HL-60 (cell line): ENCODE measurements at regions not wholly inside any gene's neighbourhood (a gene's known extent, or its start where the extent isn't known, plus 50 kb on each side); places are given as distances from the start of the nearest gene placed in this dataset.

Experiments
- DNase-seq, 2 experiments: peaks; one replicate each; pipeline ENCODE4 v3.0.0-alpha.2; 2010 to 2020; ENCODE audit warnings: low read depth in 1 of 2, low spot score in 1 of 2
- H3K27ac ChIP-seq: fragments of 250-450 bp; sonication (Bioruptor Pico); replicated peaks from 2 replicates; pipeline ENCODE4 v1.5.1; 2020; ENCODE audit warnings: mild to moderate bottlenecking, moderate library complexity
- H3K27me3 ChIP-seq: fragments of 250-450 bp; sonication (Bioruptor Pico); 2 replicates; pipeline ENCODE4 v1.5.1; 2021; ENCODE audit warnings: mild to moderate bottlenecking, moderate library complexity; ENCODE audit not compliant: insufficient read depth, poor library complexity, severe bottlenecking
- H3K4me3 ChIP-seq: replicated peaks from 2 replicates; pipeline ENCODE4 v1.5.1; 2011; ENCODE audit warnings: mild to moderate bottlenecking, control low read depth, low read length; ENCODE audit not compliant: insufficient read depth
- GABPA ChIP-seq: IDR thresholded peaks from 2 replicates; pipeline ENCODE4 v1.6.1; 2012; ENCODE audit warnings: low read depth
- POLR2AphosphoS5 ChIP-seq: IDR thresholded peaks from 2 replicates; pipeline ENCODE4 v1.6.1; 2012; ENCODE audit warnings: low read depth
- SPI1 ChIP-seq: IDR thresholded peaks from 2 replicates; pipeline ENCODE4 v1.6.1; 2012; ENCODE audit warnings: low read depth, mild to moderate bottlenecking, borderline replicate concordance
- TF ChIP-seq, protein P1 (sequence below): IDR thresholded peaks from one replicate; pipeline ENCODE4 v1.5.1; 2011; ENCODE audit warnings: low read length, control low read depth, inconsistent platforms; ENCODE audit not compliant: insufficient read depth
- TF ChIP-seq, protein P2 (sequence below): IDR thresholded peaks from 2 replicates; pipeline ENCODE4 v1.6.1; 2012; ENCODE audit warnings: low read depth; ENCODE audit not compliant: insufficient replicate concordance

DNA sequence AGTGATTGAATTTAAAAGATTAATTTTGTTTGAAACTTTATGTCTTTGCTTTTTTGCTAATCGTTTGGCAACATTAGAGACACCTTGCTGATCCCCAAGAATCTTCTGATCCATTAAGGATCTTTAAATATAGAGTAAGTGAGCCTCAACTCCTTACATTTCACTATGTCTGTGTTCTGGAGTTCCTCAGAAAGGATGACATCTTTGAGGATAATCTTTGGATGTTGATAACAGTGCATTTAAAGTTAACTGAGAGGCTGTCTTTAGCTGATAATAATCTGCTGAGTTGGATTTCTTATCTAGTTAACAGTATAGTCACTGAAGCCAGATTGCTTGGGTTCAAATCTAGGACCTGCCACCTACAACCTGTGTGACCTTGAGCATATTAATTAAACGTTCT is 221.6 kb upstream of the EMCN start:
- no peak for TF ChIP-seq SPI1
- TF ChIP-seq, protein P1, sequence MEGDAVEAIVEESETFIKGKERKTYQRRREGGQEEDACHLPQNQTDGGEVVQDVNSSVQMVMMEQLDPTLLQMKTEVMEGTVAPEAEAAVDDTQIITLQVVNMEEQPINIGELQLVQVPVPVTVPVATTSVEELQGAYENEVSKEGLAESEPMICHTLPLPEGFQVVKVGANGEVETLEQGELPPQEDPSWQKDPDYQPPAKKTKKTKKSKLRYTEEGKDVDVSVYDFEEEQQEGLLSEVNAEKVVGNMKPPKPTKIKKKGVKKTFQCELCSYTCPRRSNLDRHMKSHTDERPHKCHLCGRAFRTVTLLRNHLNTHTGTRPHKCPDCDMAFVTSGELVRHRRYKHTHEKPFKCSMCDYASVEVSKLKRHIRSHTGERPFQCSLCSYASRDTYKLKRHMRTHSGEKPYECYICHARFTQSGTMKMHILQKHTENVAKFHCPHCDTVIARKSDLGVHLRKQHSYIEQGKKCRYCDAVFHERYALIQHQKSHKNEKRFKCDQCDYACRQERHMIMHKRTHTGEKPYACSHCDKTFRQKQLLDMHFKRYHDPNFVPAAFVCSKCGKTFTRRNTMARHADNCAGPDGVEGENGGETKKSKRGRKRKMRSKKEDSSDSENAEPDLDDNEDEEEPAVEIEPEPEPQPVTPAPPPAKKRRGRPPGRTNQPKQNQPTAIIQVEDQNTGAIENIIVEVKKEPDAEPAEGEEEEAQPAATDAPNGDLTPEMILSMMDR: no peak
- TF ChIP-seq GABPA: no peak
- TF ChIP-seq, protein P2, sequence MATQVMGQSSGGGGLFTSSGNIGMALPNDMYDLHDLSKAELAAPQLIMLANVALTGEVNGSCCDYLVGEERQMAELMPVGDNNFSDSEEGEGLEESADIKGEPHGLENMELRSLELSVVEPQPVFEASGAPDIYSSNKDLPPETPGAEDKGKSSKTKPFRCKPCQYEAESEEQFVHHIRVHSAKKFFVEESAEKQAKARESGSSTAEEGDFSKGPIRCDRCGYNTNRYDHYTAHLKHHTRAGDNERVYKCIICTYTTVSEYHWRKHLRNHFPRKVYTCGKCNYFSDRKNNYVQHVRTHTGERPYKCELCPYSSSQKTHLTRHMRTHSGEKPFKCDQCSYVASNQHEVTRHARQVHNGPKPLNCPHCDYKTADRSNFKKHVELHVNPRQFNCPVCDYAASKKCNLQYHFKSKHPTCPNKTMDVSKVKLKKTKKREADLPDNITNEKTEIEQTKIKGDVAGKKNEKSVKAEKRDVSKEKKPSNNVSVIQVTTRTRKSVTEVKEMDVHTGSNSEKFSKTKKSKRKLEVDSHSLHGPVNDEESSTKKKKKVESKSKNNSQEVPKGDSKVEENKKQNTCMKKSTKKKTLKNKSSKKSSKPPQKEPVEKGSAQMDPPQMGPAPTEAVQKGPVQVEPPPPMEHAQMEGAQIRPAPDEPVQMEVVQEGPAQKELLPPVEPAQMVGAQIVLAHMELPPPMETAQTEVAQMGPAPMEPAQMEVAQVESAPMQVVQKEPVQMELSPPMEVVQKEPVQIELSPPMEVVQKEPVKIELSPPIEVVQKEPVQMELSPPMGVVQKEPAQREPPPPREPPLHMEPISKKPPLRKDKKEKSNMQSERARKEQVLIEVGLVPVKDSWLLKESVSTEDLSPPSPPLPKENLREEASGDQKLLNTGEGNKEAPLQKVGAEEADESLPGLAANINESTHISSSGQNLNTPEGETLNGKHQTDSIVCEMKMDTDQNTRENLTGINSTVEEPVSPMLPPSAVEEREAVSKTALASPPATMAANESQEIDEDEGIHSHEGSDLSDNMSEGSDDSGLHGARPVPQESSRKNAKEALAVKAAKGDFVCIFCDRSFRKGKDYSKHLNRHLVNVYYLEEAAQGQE: no peak
- TF ChIP-seq POLR2AphosphoS5: no peak
- no peak overlapping the region for H3K4me3 ChIP-seq
- H3K27me3 ChIP-seq: no peaks in the 10 kb centered on the region
- H3K27ac ChIP-seq: no peak overlapping the region
- DNase-seq: no peak

DNA sequence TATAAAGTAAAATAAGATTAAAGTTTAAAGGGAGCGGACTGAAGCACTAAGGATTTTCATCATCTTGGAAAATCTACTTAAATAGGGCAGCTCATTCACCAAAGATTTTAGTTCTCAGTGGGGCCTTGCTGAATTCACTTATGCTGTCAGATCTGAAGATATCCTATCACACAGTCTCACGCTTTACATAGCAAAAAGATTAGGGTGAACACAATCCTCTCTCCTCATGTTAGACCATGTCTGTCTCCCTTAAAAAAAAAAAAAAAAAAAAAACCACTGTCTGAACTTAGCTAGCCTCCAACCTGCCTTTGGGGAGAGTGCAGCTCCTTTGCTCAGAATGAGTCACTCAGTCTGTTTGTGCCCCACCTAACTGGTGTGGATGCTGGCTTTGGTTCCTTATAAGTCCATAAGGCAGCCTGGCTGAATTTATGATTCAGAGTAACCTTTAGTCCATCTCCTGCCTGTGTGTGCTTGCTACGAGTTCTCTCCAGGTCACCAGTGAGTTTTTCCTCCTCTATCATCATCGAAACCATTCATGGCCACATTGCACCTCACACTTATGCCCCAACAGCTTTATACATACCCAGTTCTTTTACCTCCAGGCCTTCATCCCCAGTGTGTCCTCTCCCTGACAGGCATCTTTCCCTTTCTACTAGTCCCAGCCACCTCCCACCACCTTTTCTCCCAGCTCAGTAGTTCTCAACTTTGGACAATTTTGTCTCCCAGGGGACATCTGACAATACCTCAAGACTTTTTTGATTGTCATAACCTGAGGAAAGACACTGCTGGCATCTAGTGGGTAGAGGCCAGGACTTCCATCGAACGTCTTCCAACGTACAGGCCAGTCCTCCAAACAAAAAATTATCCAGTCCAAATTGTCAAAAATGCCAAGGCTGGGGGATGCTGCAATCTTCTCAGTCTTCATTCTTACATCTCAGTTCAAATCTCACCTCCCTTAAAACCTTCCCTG is 220.7 kb upstream of the EMCN start:
- Histone ChIP-seq H3K4me3 (no peak overlapping the region), H3K27me3 (no peaks in the 10 kb centered on the region), H3K27ac (no peak overlapping the region)
- DNase-seq: no peak
- TF ChIP-seq, protein P1: no peak
- TF ChIP-seq, protein P2: no peak
- TF ChIP-seq GABPA (no peak), SPI1 (no peak), POLR2AphosphoS5 (no peak)

DNA sequence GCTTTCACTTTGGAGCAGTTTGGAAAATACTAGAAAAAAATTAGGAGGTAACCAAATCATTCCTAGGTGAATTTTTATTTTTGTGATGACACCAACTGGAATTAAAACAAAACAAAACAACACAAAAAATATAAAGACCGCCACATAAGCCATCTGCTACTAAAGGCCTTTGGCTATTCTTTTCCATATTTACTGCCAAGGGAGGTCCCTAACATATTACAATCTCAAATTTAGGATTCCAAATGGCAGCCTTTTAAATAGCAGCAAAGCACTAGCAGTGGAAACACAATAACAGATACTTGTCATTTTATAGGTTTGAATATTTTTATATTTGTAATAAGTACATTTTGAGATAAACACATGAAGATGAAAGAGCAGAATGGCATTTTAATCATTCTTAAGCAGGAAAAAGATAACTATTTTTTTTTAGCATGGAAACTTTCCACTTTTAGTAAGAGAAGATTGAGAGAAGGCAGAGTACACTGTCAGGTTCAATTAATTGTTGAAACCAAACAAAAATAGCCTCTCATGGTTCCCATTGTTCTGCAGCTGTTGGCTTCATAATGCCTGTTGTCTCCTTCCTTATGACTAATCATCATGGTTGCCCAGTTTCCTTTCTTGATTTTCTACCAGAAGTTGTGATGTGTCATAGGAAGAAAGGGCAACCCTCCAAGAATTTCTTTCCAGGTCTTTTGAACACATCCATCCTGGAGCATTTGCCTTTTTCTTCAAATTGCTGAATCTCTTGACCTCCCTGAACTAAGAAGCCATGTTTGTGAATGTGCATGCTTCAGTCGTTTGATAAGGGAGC is 219.0 kb upstream of the EMCN start:
- DNase-seq: no peak
- Histone ChIP-seq H3K27ac (no peak overlapping the region), H3K4me3 (no peak overlapping the region), H3K27me3 (no peaks in the 10 kb centered on the region)
- TF ChIP-seq, protein P1: no peak
